ENCODE measurements at regions not wholly inside any gene's neighbourhood (a gene's known extent, or its start where the extent isn't known, plus 50 kb on each side); places are given as distances from the start of the nearest gene placed in this dataset.
A peak's percentile ranks its signal among the peaks of the same experiment; 100 is the strongest.

GRCh38 chr3:177783767-177784166 lies 586.5 kb upstream of the TBL1XR1 start:
- Histone ChIP-seq H3K4me2 (ENCODE audit: low read length) (no peak overlapping the region), H3K4me1 (peaks cover 46% of the 10 kb centered on the region), H3K27me3 (ENCODE audit: control insufficient read depth, insufficient read depth, low read length) (no peaks in the 10 kb centered on the region), H2AFZ (no peak overlapping the region), H3K4me3 (ENCODE audit: low read depth, low read length) (no peak overlapping the region), H3K9ac (no peak overlapping the region), H3K79me2 (peaks cover 56% of the 10 kb centered on the region), H3K36me3 (ENCODE audit: control insufficient read depth, insufficient read depth, low read length) (no peaks in the 10 kb centered on the region), H3K27ac (peak overlapping the region; percentile 98), H3K9me3 (ENCODE audit: control insufficient read depth, low read length) (no peaks in the 10 kb centered on the region)
- no peak for TF ChIP-seq CTCF (IDR thresholded peaks at IDR 0.05)

- Histone ChIP-seq H3K4me2 (ENCODE audit: low read length) (no peak overlapping the region), H3K36me3 (ENCODE audit: control insufficient read depth, insufficient read depth, low read length) (no peaks in the 10 kb centered on the region), H3K9me3 (ENCODE audit: control insufficient read depth, low read length) (no peaks in the 10 kb centered on the region), H3K27me3 (ENCODE audit: control insufficient read depth, insufficient read depth, low read length) (no peaks in the 10 kb centered on the region), H2AFZ (no peak overlapping the region), H3K27ac (peak overlapping the region; percentile 98), H3K4me1 (peaks cover 38% of the 10 kb centered on the region), H3K9ac (peak overlapping the region; percentile 69), H3K79me2 (peaks cover 71% of the 10 kb centered on the region), H3K4me3 (ENCODE audit: low read depth, low read length) (no peak overlapping the region)
- TF ChIP-seq CTCF (IDR thresholded peaks at IDR 0.05): no peak
These were observed 590.2 kb upstream of the TBL1XR1 start for GRCh38 chr3:177787279-177788041.

GRCh38 chr3:177789500-177789899 lies 592.2 kb upstream of the TBL1XR1 start:
- Histone ChIP-seq H3K4me3 (ENCODE audit: low read depth, low read length) (no peak overlapping the region), H3K9ac (peak overlapping the region; percentile 69), H3K4me1 (peaks cover 33% of the 10 kb centered on the region), H3K27ac (peak overlapping the region; percentile 98), H2AFZ (peak overlapping the region; percentile 7), H3K79me2 (peaks cover 75% of the 10 kb centered on the region), H3K4me2 (ENCODE audit: low read length) (no peak overlapping the region), H3K36me3 (ENCODE audit: control insufficient read depth, insufficient read depth, low read length) (no peaks in the 10 kb centered on the region), H3K27me3 (ENCODE audit: control insufficient read depth, insufficient read depth, low read length) (no peaks in the 10 kb centered on the region), H3K9me3 (ENCODE audit: control insufficient read depth, low read length) (no peaks in the 10 kb centered on the region)
- TF ChIP-seq CTCF (IDR thresholded peaks at IDR 0.05): no peak

- Histone ChIP-seq H3K79me2 (peaks cover 52% of the 10 kb centered on the region), H3K27ac (peak overlapping the region; percentile 98), H3K4me3 (ENCODE audit: low read depth, low read length) (no peak overlapping the region), H3K9me3 (ENCODE audit: control insufficient read depth, low read length) (no peaks in the 10 kb centered on the region), H3K4me1 (peaks cover 40% of the 10 kb centered on the region), H3K9ac (no peak overlapping the region), H3K4me2 (ENCODE audit: low read length) (no peak overlapping the region), H3K27me3 (ENCODE audit: control insufficient read depth, insufficient read depth, low read length) (no peaks in the 10 kb centered on the region), H2AFZ (peak overlapping the region; percentile 5), H3K36me3 (ENCODE audit: control insufficient read depth, insufficient read depth, low read length) (no peaks in the 10 kb centered on the region)
- no peak for TF ChIP-seq CTCF (IDR thresholded peaks at IDR 0.05)
These were observed 595.2 kb upstream of the TBL1XR1 start for GRCh38 chr3:177792311-177793030.
